ENCODE measurements at regions not wholly inside any gene's neighbourhood (a gene's known extent, or its start where the extent isn't known, plus 50 kb on each side); places are given as distances from the start of the nearest gene placed in this dataset.

DNA sequence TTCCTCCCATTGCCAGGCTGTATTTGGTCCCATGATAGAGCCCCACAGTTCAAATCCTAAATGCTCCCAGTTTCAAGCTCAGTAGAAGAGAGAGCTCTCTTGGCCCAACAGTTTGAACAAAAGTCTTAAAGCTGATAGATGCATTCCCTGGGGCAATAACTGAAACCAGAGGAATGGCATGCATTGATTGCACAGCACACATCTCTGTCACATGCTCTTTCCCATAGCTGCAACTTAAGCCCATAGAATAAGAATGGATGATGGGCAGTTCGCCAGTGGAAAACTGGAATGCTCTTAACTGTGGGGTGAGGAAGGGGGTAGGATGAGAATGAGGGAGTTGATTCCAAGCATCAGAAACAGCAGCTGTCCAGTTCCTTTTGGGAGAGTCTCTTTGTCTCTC is 1942.4 kb upstream of the WWC1 start:
- TF ChIP-seq, protein P1, sequence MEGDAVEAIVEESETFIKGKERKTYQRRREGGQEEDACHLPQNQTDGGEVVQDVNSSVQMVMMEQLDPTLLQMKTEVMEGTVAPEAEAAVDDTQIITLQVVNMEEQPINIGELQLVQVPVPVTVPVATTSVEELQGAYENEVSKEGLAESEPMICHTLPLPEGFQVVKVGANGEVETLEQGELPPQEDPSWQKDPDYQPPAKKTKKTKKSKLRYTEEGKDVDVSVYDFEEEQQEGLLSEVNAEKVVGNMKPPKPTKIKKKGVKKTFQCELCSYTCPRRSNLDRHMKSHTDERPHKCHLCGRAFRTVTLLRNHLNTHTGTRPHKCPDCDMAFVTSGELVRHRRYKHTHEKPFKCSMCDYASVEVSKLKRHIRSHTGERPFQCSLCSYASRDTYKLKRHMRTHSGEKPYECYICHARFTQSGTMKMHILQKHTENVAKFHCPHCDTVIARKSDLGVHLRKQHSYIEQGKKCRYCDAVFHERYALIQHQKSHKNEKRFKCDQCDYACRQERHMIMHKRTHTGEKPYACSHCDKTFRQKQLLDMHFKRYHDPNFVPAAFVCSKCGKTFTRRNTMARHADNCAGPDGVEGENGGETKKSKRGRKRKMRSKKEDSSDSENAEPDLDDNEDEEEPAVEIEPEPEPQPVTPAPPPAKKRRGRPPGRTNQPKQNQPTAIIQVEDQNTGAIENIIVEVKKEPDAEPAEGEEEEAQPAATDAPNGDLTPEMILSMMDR (IDR thresholded peaks at IDR 0.05): no peak
- no peak for TF ChIP-seq POLR2A (IDR thresholded peaks at IDR 0.05)
- DNase-seq: no peak
- H3K36me3 ChIP-seq: no peaks in the 10 kb centered on the region
- H3K9me3 ChIP-seq: no peaks in the 10 kb centered on the region
- H3K27me3 ChIP-seq: no peaks in the 10 kb centered on the region
- intact Hi-C loops (cut with DNase I): no loop called here
- H3K4me1 ChIP-seq: peaks cover 4% of the 10 kb centered on the region in 2 donors
- no peak overlapping the region for H3K27ac ChIP-seq
- WGBS, 2 donors: 71 to 78% methylated on average over 1 of the region's 1 CpG
- H3K4me3 ChIP-seq (replicated peaks in 1 of 3): no peak overlapping the region

DNA sequence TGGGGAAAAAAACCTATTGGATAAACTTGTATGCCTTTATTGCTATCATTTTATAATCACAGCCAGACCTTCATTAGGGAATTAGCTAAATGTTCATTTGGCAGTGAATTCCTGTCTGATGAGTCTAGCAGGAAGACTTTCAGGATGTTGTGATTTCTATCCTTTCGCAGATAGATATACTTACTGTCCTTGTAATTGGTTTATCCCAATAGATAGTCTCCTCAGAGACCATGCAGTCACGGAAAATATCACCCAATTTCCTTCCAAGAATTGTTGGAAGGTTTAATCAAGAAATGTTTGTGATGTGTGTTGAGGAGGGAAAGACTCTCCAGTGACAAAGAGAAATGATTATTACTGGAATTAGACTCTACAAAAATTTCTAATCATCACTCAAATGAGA is 1937.9 kb upstream of the WWC1 start:
- intact Hi-C loops (cut with DNase I): no loop called here
- no peaks in the 10 kb centered on the region for H3K27me3 ChIP-seq
- no peaks in the 10 kb centered on the region for H3K9me3 ChIP-seq
- no peak overlapping the region for H3K4me3 ChIP-seq (replicated peaks in 1 of 3)
- H3K27ac ChIP-seq: no peak overlapping the region
- no peaks in the 10 kb centered on the region for H3K36me3 ChIP-seq
- WGBS, 2 donors: 67 to 71% methylated on average over 2 of the region's 2 CpGs
- no peak for TF ChIP-seq POLR2A (IDR thresholded peaks at IDR 0.05)
- TF ChIP-seq, protein P1 (IDR thresholded peaks at IDR 0.05): no peak
- DNase-seq: no peak
- no peaks in the 10 kb centered on the region for H3K4me1 ChIP-seq

DNA sequence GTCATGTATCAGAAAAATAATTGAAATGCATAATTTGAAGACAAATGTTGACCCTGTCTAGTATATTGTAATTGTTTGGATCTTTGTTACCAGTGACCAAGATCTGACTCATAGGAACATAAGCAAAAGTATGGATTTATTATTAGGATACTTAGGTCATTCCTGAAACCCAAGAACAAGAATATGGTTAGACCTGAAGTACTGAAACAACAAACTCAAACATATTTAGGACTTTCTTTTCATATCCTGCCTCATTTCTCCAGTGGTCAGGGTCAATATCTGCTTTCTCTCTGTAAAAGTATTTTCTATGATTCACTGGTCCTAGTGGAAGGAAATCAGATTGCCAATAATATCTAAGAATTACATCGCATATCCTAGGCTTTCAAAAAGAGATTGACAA is 1937.1 kb upstream of the WWC1 start:
- H3K36me3 ChIP-seq: no peaks in the 10 kb centered on the region
- H3K27ac ChIP-seq: no peak overlapping the region
- no peak for TF ChIP-seq POLR2A (IDR thresholded peaks at IDR 0.05)
- TF ChIP-seq, protein P1 (IDR thresholded peaks at IDR 0.05): no peak
- no peaks in the 10 kb centered on the region for H3K4me1 ChIP-seq
- no peak for DNase-seq
- no peak overlapping the region for H3K4me3 ChIP-seq (replicated peaks in 1 of 3)
- WGBS, 2 donors: 95 to 97% methylated on average over 1 of the region's 1 CpG
- H3K9me3 ChIP-seq: no peaks in the 10 kb centered on the region
- intact Hi-C loops (cut with DNase I): no loop called here
- no peaks in the 10 kb centered on the region for H3K27me3 ChIP-seq

GRCh38 chr5:166356096-166356495 is 1935.3 kb upstream of the WWC1 start:
- Histone ChIP-seq H3K27ac (no peak overlapping the region), H3K36me3 (no peaks in the 10 kb centered on the region), H3K9me3 (no peaks in the 10 kb centered on the region), H3K4me3 (replicated peaks in 1 of 3) (no peak overlapping the region), H3K4me1 (no peaks in the 10 kb centered on the region), H3K27me3 (no peaks in the 10 kb centered on the region)
- no peak for DNase-seq
- TF ChIP-seq POLR2A (IDR thresholded peaks at IDR 0.05): no peak
- TF ChIP-seq, protein P1 (IDR thresholded peaks at IDR 0.05): no peak
- intact Hi-C loops (cut with DNase I): no loop called here
- 88 to 93% methylated on average over 5 of the region's 5 CpGs for WGBS, 2 donors

GRCh38 chr5:166358127-166358830 is 1933.2 kb upstream of the WWC1 start:
- Histone ChIP-seq H3K4me3 (replicated peaks in 1 of 3) (no peak overlapping the region), H3K27ac (no peak overlapping the region), H3K27me3 (no peaks in the 10 kb centered on the region), H3K36me3 (no peaks in the 10 kb centered on the region), H3K9me3 (no peaks in the 10 kb centered on the region), H3K4me1 (no peaks in the 10 kb centered on the region)
- no peak for TF ChIP-seq POLR2A (IDR thresholded peaks at IDR 0.05)
- TF ChIP-seq, protein P1 (IDR thresholded peaks at IDR 0.05): no peak
- intact Hi-C loops (cut with DNase I): no loop called here
- 76 to 79% methylated on average over 4 of the region's 4 CpGs for WGBS, 2 donors
- DNase-seq: no peak

Data from thyroid gland (tissue), 4 donors.